HPDE6-E6E7 (cell line): ENCODE measurements at regions not wholly inside any gene's neighbourhood (a gene's known extent, or its start where the extent isn't known, plus 50 kb on each side); places are given as distances from the start of the nearest gene placed in this dataset.
"Not testable (repeated sequence)": the region's sequence is repeated elsewhere in the genome, so short reads cannot be mapped to it uniquely, and the experiment has no call there.

Source experiments
- DNase-seq: peaks from one replicate; pipeline ENCODE4 v3.0.0; 2011; ENCODE audit warnings: missing footprints; ENCODE audit errors: extremely low spot score

GRCh38 chr18:35826477-35826876 is 146.0 kb upstream of the RMP24 start:
- no peak for DNase-seq

GRCh38 chr18:35827275-35827902 is 145.1 kb upstream of the RMP24 start:
- no peak for DNase-seq

- DNase-seq, result no peak
Observed at GRCh38 chr18:35827903-35828275, 144.6 kb upstream of the RMP24 start.

GRCh38 chr18:35828591-35828990 is 143.9 kb upstream of the RMP24 start:
- no peak for DNase-seq

- no peak for DNase-seq
Observed at GRCh38 chr18:35835366-35835765, 137.1 kb upstream of the RMP24 start.

GRCh38 chr18:35835833-35836232 is 136.6 kb upstream of the RMP24 start:
- no peak for DNase-seq

- DNase-seq, result no peak
Observed at GRCh38 chr18:35836932-35837331, 135.5 kb upstream of the RMP24 start.

GRCh38 chr18:35837922-35838496 is 134.5 kb upstream of the RMP24 start:
- no peak for DNase-seq

- DNase-seq, result no peak
Observed at GRCh38 chr18:35841283-35841682, 131.2 kb upstream of the RMP24 start.

- no peak for DNase-seq
Observed at GRCh38 chr18:35842536-35842935, 129.9 kb upstream of the RMP24 start.

- DNase-seq, result not testable (repeated sequence)
Observed at GRCh38 chr18:35848321-35848720, 124.2 kb upstream of the RMP24 start.

- not testable (repeated sequence) for DNase-seq
Observed at GRCh38 chr18:35849241-35849640, 123.2 kb upstream of the RMP24 start.

GRCh38 chr18:35851286-35851970 is 121.1 kb upstream of the RMP24 start:
- DNase-seq, result no peak

- no peak for DNase-seq
Observed at GRCh38 chr18:35852786-35853185, 119.7 kb upstream of the RMP24 start.

- DNase-seq, result no peak
Observed at GRCh38 chr18:35854095-35854494, 118.4 kb upstream of the RMP24 start.

- no peak for DNase-seq
Observed at GRCh38 chr18:35856178-35856577, 116.3 kb upstream of the RMP24 start.

- DNase-seq, result not testable (repeated sequence)
Observed at GRCh38 chr18:35856721-35857120, 115.8 kb upstream of the RMP24 start.

GRCh38 chr18:35857581-35857980 is 114.9 kb upstream of the RMP24 start:
- DNase-seq, result not testable (repeated sequence)

GRCh38 chr18:35861367-35862118 is 110.9 kb upstream of the RMP24 start:
- no peak for DNase-seq

GRCh38 chr18:35862119-35862640 is 110.3 kb upstream of the RMP24 start:
- no peak for DNase-seq

GRCh38 chr18:35864916-35865315 is 107.6 kb upstream of the RMP24 start:
- no peak for DNase-seq

GRCh38 chr18:35868915-35869314 is 103.6 kb upstream of the RMP24 start:
- DNase-seq, result no peak
